GM10266 (cell line): ENCODE measurements at regions not wholly inside any gene's neighbourhood (a gene's known extent, or its start where the extent isn't known, plus 50 kb on each side); places are given as distances from the start of the nearest gene placed in this dataset.

Experiments used
- DNase-seq: peaks from one replicate; pipeline ENCODE4 v3.0.0; 2012; ENCODE audit errors: extremely low spot score
- CTCF ChIP-seq: IDR thresholded peaks from 2 replicates; pipeline ENCODE4 v1.5.1; 2012; ENCODE audit warnings: mild to moderate bottlenecking, low read depth; ENCODE audit not compliant: control insufficient read depth, insufficient read depth; ENCODE audit errors: missing control alignments

- no peak for TF ChIP-seq CTCF
- no peak for DNase-seq
Observed at GRCh38 chr10:104546336-104546735, 94.8 kb upstream of the SORCS3 start.

- DNase-seq: no peak
- TF ChIP-seq CTCF: no peak
Observed at GRCh38 chr10:104546756-104547155, 94.3 kb upstream of the SORCS3 start.

GRCh38 chr10:104548090-104548489 lies 93.0 kb upstream of the SORCS3 start:
- TF ChIP-seq CTCF: no peak
- no peak for DNase-seq

- TF ChIP-seq CTCF: no peak
- no peak for DNase-seq
Observed at GRCh38 chr10:104556831-104557230, 84.3 kb upstream of the SORCS3 start.

GRCh38 chr10:104557966-104558365 lies 83.1 kb upstream of the SORCS3 start:
- TF ChIP-seq CTCF: no peak
- DNase-seq: no peak

- DNase-seq: no peak
Observed at GRCh38 chr10:104559935-104560334, 81.2 kb upstream of the SORCS3 start.

GRCh38 chr10:104563051-104563450 lies 78.0 kb upstream of the SORCS3 start:
- no peak for TF ChIP-seq CTCF
- DNase-seq: no peak

More at GRCh38 chr10:104559935-104560334, 81.2 kb upstream of the SORCS3 start:
- TF ChIP-seq CTCF: no peak

- TF ChIP-seq CTCF: no peak
- no peak for DNase-seq
Observed at GRCh38 chr10:104563548-104563947, 77.5 kb upstream of the SORCS3 start.
